Neural cell (in vitro differentiated cells): ENCODE measurements at regions not wholly inside any gene's neighbourhood (a gene's known extent, or its start where the extent isn't known, plus 50 kb on each side); places are given as distances from the start of the nearest gene placed in this dataset.
"Not testable (repeated sequence)": the region's sequence is repeated elsewhere in the genome, so short reads cannot be mapped to it uniquely, and the experiment has no call there.

Experiments used
- CTCF ChIP-seq: fragments of 450-650 bp; IDR thresholded peaks from 2 replicates; pipeline ENCODE4 v1.5.1; 2014; ENCODE audit warnings: antibody characterized with exemption, mild to moderate bottlenecking, moderate library complexity; ENCODE audit not compliant: poor library complexity, severe bottlenecking
- EP300 ChIP-seq: fragments of 450-650 bp; conservative IDR thresholded peaks from 2 replicates; pipeline ENCODE4 v1.6.1; 2014; ENCODE audit warnings: antibody characterized with exemption, mild to moderate bottlenecking, moderate library complexity; ENCODE audit not compliant: poor library complexity, severe bottlenecking
- EZH2 ChIP-seq: fragments of 200-600, 300-800 bp; shearing (Covaris generic), sonication (generic); IDR thresholded peaks from 2 replicates; pipeline ENCODE4 v1.6.1; 2014; ENCODE audit warnings: antibody characterized with exemption, low read length, borderline replicate concordance, mild to moderate bottlenecking; ENCODE audit not compliant: insufficient read depth, poor library complexity, severe bottlenecking
- MXI1 ChIP-seq: fragments of 450-650 bp; conservative IDR thresholded peaks from 2 replicates; pipeline ENCODE4 v1.6.1; 2014; ENCODE audit warnings: antibody characterized with exemption, mild to moderate bottlenecking; ENCODE audit not compliant: poor library complexity, severe bottlenecking
- POLR2AphosphoS5 ChIP-seq: IDR thresholded peaks from 2 replicates; pipeline ENCODE4 v1.6.1; 2012
- RAD21 ChIP-seq: fragments of 450-650 bp; conservative IDR thresholded peaks from 2 replicates; pipeline ENCODE4 v1.6.1; 2014; ENCODE audit warnings: antibody characterized with exemption, mild to moderate bottlenecking, moderate library complexity
- REST ChIP-seq: IDR thresholded peaks from 2 replicates; pipeline ENCODE4 v1.6.1; 2012; ENCODE audit warnings: borderline replicate concordance
- TAF1 ChIP-seq: IDR thresholded peaks from 2 replicates; pipeline ENCODE4 v1.6.1; 2012; ENCODE audit warnings: low read depth

GRCh38 chr5:176113673-176114335 lies 124.4 kb upstream of the SIMC1 start:
- not testable (repeated sequence) for TF ChIP-seq EP300, EZH2, REST, CTCF, POLR2AphosphoS5, TAF1, MXI1, RAD21
